ENCODE measurements at regions not wholly inside any gene's neighbourhood (a gene's known extent, or its start where the extent isn't known, plus 50 kb on each side); places are given as distances from the start of the nearest gene placed in this dataset.

DNA sequence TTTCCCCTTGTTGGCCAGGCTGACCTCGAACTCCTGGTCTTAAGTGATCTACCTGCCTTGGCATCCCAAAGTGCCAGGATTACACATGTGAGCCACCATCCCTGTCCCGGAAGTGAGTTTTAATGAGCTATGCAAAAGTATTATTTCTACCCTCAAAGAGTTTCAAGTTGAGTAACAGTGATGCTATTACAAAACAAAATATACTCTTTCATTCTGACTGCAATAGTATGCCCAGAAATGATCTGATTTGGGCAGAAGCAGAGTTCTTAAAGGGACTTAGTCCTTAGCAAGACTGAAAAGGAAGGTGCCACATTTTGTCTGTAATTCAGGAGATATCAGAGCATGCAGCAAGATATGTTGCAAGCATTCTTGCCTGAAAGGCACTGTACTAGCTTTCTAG lies 375.4 kb downstream of the NUF2 start:
- TF ChIP-seq, protein P1, sequence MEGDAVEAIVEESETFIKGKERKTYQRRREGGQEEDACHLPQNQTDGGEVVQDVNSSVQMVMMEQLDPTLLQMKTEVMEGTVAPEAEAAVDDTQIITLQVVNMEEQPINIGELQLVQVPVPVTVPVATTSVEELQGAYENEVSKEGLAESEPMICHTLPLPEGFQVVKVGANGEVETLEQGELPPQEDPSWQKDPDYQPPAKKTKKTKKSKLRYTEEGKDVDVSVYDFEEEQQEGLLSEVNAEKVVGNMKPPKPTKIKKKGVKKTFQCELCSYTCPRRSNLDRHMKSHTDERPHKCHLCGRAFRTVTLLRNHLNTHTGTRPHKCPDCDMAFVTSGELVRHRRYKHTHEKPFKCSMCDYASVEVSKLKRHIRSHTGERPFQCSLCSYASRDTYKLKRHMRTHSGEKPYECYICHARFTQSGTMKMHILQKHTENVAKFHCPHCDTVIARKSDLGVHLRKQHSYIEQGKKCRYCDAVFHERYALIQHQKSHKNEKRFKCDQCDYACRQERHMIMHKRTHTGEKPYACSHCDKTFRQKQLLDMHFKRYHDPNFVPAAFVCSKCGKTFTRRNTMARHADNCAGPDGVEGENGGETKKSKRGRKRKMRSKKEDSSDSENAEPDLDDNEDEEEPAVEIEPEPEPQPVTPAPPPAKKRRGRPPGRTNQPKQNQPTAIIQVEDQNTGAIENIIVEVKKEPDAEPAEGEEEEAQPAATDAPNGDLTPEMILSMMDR (conservative IDR thresholded peaks at IDR 0.05) = no peak
- no peak for TF ChIP-seq ZFX (IDR thresholded peaks at IDR 0.05)
